Progenitor cell of endocrine pancreas (in vitro differentiated cells): ENCODE measurements at regions not wholly inside any gene's neighbourhood (a gene's known extent, or its start where the extent isn't known, plus 50 kb on each side); places are given as distances from the start of the nearest gene placed in this dataset.
"Not testable (repeated sequence)": the region's sequence is repeated elsewhere in the genome, so short reads cannot be mapped to it uniquely, and the experiment has no call there.

Experiments used
- DNase-seq: peaks from one replicate; pipeline ENCODE4 v3.0.0; 2021; ENCODE audit warnings: low spot score; ENCODE audit not compliant: unreplicated experiment
- H3K27ac Mint-ChIP-seq: 2 replicates; pipeline ENCODE4 v1.8.0; 2021; ENCODE audit warnings: mild to moderate bottlenecking, moderate library complexity, mixed read lengths
- H3K27me3 Mint-ChIP-seq: 2 replicates; pipeline ENCODE4 v1.8.0; 2021; ENCODE audit warnings: mixed read lengths
- H3K36me3 Mint-ChIP-seq: 2 replicates; pipeline ENCODE4 v1.8.0; 2022; ENCODE audit warnings: mixed read lengths; ENCODE audit not compliant: insufficient read depth
- H3K4me1 Mint-ChIP-seq: 2 replicates; pipeline ENCODE4 v1.8.0; 2021; ENCODE audit warnings: low read depth, mixed read lengths
- H3K4me3 Mint-ChIP-seq: 2 replicates; pipeline ENCODE4 v1.8.0; 2021; ENCODE audit warnings: low read depth, mild to moderate bottlenecking, moderate library complexity, mixed read lengths
- H3K9me3 Mint-ChIP-seq: 2 replicates; pipeline ENCODE4 v1.8.0; 2021; ENCODE audit warnings: low read depth, mixed read lengths
- TF ChIP-seq, protein P1 (sequence below): fragments of 200-600 bp; sonication (generic); IDR thresholded peaks from one replicate; pipeline ENCODE4 v1.5.0; 2021; ENCODE audit warnings: antibody characterized with exemption, mild to moderate bottlenecking; ENCODE audit not compliant: unreplicated experiment

- Mint-ChIP-seq H3K27me3 (no peaks in the 10 kb centered on the region), H3K36me3 (no peaks in the 10 kb centered on the region)
Measured at GRCh38 chr4:54840992-54841768, 183.4 kb downstream of the KIT start.

DNA sequence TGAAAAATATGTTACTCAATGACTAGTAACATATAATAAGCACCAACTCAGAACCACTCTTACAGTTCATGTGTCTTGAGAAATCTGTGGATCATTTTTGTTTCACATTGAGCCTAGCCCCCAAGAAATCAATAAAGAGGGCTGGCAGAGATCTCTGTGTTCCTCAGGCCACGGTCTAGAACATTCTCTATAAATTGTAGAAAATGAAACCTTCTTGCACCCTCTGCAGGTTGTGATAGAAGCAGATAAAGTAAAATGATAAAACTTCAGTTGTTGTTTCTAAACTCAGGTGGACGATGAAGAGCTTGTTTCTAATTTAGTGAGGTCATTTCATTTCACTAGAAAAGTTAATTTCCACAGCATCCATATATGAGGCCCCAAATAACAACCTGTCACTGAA is 182.7 kb downstream of the KIT start:
- H3K27me3 Mint-ChIP-seq = no peaks in the 10 kb centered on the region
- H3K4me3 Mint-ChIP-seq = no peak overlapping the region
- no peak overlapping the region for H3K27ac Mint-ChIP-seq
- no peaks in the 10 kb centered on the region for H3K36me3 Mint-ChIP-seq
- peaks cover 21% of the 10 kb centered on the region for H3K4me1 Mint-ChIP-seq
- DNase-seq = no peak
- TF ChIP-seq, protein P1, sequence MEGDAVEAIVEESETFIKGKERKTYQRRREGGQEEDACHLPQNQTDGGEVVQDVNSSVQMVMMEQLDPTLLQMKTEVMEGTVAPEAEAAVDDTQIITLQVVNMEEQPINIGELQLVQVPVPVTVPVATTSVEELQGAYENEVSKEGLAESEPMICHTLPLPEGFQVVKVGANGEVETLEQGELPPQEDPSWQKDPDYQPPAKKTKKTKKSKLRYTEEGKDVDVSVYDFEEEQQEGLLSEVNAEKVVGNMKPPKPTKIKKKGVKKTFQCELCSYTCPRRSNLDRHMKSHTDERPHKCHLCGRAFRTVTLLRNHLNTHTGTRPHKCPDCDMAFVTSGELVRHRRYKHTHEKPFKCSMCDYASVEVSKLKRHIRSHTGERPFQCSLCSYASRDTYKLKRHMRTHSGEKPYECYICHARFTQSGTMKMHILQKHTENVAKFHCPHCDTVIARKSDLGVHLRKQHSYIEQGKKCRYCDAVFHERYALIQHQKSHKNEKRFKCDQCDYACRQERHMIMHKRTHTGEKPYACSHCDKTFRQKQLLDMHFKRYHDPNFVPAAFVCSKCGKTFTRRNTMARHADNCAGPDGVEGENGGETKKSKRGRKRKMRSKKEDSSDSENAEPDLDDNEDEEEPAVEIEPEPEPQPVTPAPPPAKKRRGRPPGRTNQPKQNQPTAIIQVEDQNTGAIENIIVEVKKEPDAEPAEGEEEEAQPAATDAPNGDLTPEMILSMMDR = no peak
- no peaks in the 10 kb centered on the region for H3K9me3 Mint-ChIP-seq

More at GRCh38 chr4:54840992-54841768, 183.4 kb downstream of the KIT start:
- TF ChIP-seq, protein P1 = no peak
- H3K27ac Mint-ChIP-seq = no peak overlapping the region
- no peaks in the 10 kb centered on the region for H3K9me3 Mint-ChIP-seq
- H3K4me1 Mint-ChIP-seq = peaks cover 21% of the 10 kb centered on the region
- no peak overlapping the region for H3K4me3 Mint-ChIP-seq
- no peak for DNase-seq

DNA sequence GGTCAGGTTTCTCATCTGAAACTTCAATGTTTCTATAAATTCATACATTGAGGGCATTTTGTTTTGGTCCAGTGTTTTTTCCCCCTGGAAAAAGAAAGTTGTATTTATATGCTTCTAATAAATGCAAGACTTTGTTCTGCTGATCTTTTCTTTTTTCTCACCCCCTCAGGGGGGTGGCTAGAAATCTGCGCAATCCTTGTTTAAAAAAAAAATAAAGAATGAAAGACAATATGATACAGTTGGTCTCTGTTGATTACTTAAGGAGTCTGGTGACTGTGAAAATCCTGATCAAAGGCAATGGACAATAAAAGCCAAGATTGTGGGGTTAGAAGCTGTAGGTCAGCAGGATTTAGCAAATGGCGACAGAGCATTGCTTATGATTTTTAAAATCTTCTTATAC is 180.5 kb downstream of the KIT start:
- no peak for DNase-seq
- no peaks in the 10 kb centered on the region for H3K9me3 Mint-ChIP-seq
- no peaks in the 10 kb centered on the region for H3K27me3 Mint-ChIP-seq
- H3K36me3 Mint-ChIP-seq = no peaks in the 10 kb centered on the region
- H3K4me1 Mint-ChIP-seq = peaks cover 11% of the 10 kb centered on the region
- H3K27ac Mint-ChIP-seq = no peak overlapping the region
- no peak overlapping the region for H3K4me3 Mint-ChIP-seq
- TF ChIP-seq, protein P1 = no peak

DNA sequence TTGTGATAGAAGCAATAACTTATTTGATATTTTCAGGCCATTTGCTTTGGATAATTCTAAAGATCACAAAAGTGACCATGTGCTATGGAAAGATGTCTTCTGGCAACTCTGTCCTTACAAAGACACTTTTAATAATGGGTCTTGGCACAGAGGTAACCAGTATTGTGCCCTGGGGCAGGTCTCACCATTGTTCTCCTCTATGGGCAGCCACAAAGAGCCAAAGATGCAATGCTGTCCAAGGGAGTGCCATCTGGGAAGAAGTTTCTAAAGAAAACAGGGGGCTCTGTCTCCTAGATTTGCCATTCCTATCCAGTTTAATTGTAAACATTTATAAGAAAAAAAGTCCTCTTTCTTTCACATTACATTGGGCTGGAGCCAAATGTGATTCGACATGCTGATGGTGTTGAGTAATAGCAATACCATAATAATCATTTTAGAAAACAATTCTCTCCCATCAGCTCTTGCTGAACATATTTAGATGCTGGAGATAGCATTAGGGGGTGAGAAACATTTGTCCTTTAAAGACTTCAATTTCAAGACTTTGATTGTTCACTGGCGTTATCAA is 179.9 kb downstream of the KIT start:
- H3K27me3 Mint-ChIP-seq = no peaks in the 10 kb centered on the region
- TF ChIP-seq, protein P1 = no peak
- H3K36me3 Mint-ChIP-seq = no peaks in the 10 kb centered on the region
- DNase-seq = no peak
- no peak overlapping the region for H3K27ac Mint-ChIP-seq
- H3K4me1 Mint-ChIP-seq = peaks cover 9% of the 10 kb centered on the region
- no peak overlapping the region for H3K4me3 Mint-ChIP-seq
- H3K9me3 Mint-ChIP-seq = no peaks in the 10 kb centered on the region

DNA sequence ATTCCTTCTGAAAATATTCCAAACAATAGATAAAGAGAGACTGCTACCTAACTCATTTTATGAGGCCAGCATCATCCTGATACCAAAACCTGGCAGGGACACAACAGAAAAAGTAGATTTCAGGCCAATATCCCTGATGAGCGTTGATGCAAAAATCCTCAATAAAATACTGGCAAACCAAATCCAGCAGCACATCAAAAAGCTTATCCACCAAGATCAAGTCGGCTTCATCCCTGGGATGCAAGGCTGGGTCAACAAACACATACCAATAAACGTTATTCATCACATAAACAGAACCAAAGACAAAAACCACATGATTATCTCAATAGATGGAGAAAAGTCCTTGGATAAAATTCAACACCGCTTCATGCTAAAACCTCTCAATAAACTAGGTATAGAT is 170.6 kb downstream of the KIT start:
- not testable (repeated sequence) for DNase-seq, H3K4me3 Mint-ChIP-seq, H3K27ac Mint-ChIP-seq, H3K4me1 Mint-ChIP-seq, H3K27me3 Mint-ChIP-seq, H3K36me3 Mint-ChIP-seq
- peaks cover 22% of the 10 kb centered on the region for H3K9me3 Mint-ChIP-seq

DNA sequence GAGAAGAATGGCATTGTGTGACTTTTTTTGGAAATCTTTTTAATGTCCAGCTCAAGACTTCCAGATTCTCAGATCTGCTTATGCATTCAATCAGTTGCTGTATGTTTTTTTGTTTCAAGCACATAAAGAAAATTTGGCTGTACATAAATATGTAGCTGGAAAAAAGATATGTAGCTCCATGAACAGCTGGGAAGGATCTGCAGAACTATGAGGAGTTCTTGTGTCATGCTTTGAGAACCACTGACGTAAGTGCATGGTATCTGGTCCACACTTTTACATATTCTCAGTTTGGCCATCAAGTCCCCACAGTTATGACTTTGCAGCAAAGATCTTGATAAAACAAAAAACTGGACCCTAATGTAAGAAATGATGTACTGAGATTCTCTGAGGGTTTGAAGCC is 165.9 kb downstream of the KIT start:
- TF ChIP-seq, protein P1 = no peak
- Mint-ChIP-seq H3K27ac (no peak overlapping the region), H3K27me3 (peaks cover 7% of the 10 kb centered on the region), H3K9me3 (peaks cover 6% of the 10 kb centered on the region), H3K36me3 (no peaks in the 10 kb centered on the region), H3K4me3 (no peak overlapping the region), H3K4me1 (no peaks in the 10 kb centered on the region)
- DNase-seq = no peak
